H1 (cell line): ENCODE measurements at regions not wholly inside any gene's neighbourhood (a gene's known extent, or its start where the extent isn't known, plus 50 kb on each side); places are given as distances from the start of the nearest gene placed in this dataset.
A peak's percentile ranks its signal among the peaks of the same experiment; 100 is the strongest.

ENCODE experiments used
- CTCF ChIA-PET: fragments of 300-600 bp; sonication (Branson Sonifier 250); formaldehyde crosslinking; loops from one replicate; lab custom pipeline; 2021; ENCODE audit not compliant: partially characterized antibody; lab: Charles Lee
- POLR2A ChIA-PET: fragments of 300-600 bp; sonication (Branson Sonifier 250); formaldehyde crosslinking; loops from one replicate; lab custom pipeline; 2021; ENCODE audit warnings: inconsistent platforms; ENCODE audit not compliant: partially characterized antibody; lab: Charles Lee
- DNase-seq, 2 experiments: peaks; one replicate each; pipeline versions ENCODE4 v3.0.0 to v3.0.0-alpha.2; 2010 to 2022; ENCODE audit warnings: low spot score in 2 of 2, low read depth in 1 of 2, mixed read lengths in 1 of 2
- FAIRE-seq: peaks from 2 replicates; lab custom pipeline; 2011; peaks lifted over from hg19 to GRCh38; lab: Jason Lieb, UNC
- H2AFZ ChIP-seq: 2 replicates; pipeline ENCODE4 v1.8.1; 2012; ENCODE audit warnings: low read length, inconsistent platforms
- H2AK5ac ChIP-seq: 2 replicates; pipeline ENCODE4 v1.6.1; 2013; ENCODE audit warnings: low read depth, low read length
- H2BK120ac ChIP-seq: replicated peaks from 2 replicates; pipeline ENCODE3; 2013; ENCODE audit warnings: low read depth, low read length, inconsistent platforms
- H2BK12ac ChIP-seq: 2 replicates; pipeline ENCODE4 v1.6.1; 2013; ENCODE audit warnings: low read depth, low read length
- H2BK15ac ChIP-seq: 2 replicates; pipeline ENCODE4 v1.6.1; 2013; ENCODE audit warnings: low read length
- H2BK20ac ChIP-seq: 2 replicates; pipeline ENCODE4 v1.6.1; 2013; ENCODE audit warnings: low read length
- H2BK5ac ChIP-seq: 2 replicates; pipeline ENCODE4 v1.6.1; 2013; ENCODE audit warnings: low read depth, low read length
- H3K14ac ChIP-seq: 2 replicates; pipeline ENCODE4 v1.6.1; 2013; ENCODE audit warnings: inconsistent platforms; ENCODE audit not compliant: insufficient read length
- H3K18ac ChIP-seq: 2 replicates; pipeline ENCODE4 v1.6.1; 2013; ENCODE audit warnings: low read length; ENCODE audit errors: extremely low read depth
- H3K23ac ChIP-seq: 2 replicates; pipeline ENCODE4 v1.6.1; 2013; ENCODE audit warnings: inconsistent platforms; ENCODE audit not compliant: insufficient read length
- H3K23me2 ChIP-seq: 2 replicates; pipeline ENCODE4 v1.6.1; 2013; ENCODE audit warnings: low read depth, low read length
- H3K27ac ChIP-seq: 2 replicates; pipeline ENCODE4 v1.6.1; 2011; ENCODE audit warnings: low read depth, low read length, inconsistent platforms
- H3K27me3 ChIP-seq, 4 experiments: replicated peaks in 1 of 4; 1 replicate in 1 of 4; 2 replicates in 3 of 4; pipeline versions ENCODE4 v1.6.1 to v1.8.1; 2011 to 2013; ENCODE audit warnings: low read length in 3 of 4, mild to moderate bottlenecking in 3 of 4, inconsistent platforms in 2 of 4, mixed read lengths in 2 of 4, moderate library complexity in 1 of 4; ENCODE audit not compliant: control insufficient read depth in 3 of 4, insufficient read depth in 3 of 4; ENCODE audit errors: extremely low read depth in 1 of 4
- H3K36me3 ChIP-seq, 4 experiments: 2 replicates each; pipeline versions ENCODE4 v1.6.1 to v1.8.1; 2011 to 2013; ENCODE audit warnings: mild to moderate bottlenecking in 4 of 4, low read length in 3 of 4, moderate library complexity in 2 of 4, control low read depth in 1 of 4, inconsistent platforms in 1 of 4; ENCODE audit not compliant: insufficient read depth in 4 of 4, control insufficient read depth in 2 of 4
- H3K4ac ChIP-seq: replicated peaks from 2 replicates; pipeline ENCODE3; 2013; ENCODE audit warnings: low read length, low read depth, mixed read lengths, inconsistent platforms; ENCODE audit not compliant: insufficient read length
- H3K4me1 ChIP-seq, 4 experiments: replicated peaks in 1 of 4; 1 replicate in 1 of 4; 2 replicates in 3 of 4; pipeline versions ENCODE4 v1.6.1 to v1.8.1; 2011 to 2013; ENCODE audit warnings: low read length in 3 of 4, inconsistent platforms in 2 of 4, mixed read lengths in 1 of 4; ENCODE audit not compliant: insufficient read depth in 4 of 4, control insufficient read depth in 3 of 4
- H3K4me2 ChIP-seq, 2 experiments: 2 replicates each; pipeline versions ENCODE4 v1.6.1 to v1.8.1; 2011 to 2013; ENCODE audit warnings: low read depth in 2 of 2, low read length in 2 of 2, control low read depth in 1 of 2, inconsistent platforms in 1 of 2, mild to moderate bottlenecking in 1 of 2; ENCODE audit not compliant: insufficient read depth in 1 of 2
- H3K4me3 ChIP-seq, 4 experiments: fragments of 200-600, 300-600 bp in 1 of 4; sonication (generic), shearing (Covaris generic), sonication (Bioruptor Twin) in 1 of 4; 2 replicates each; pipeline versions ENCODE4 v1.5.1 to v1.8.1; 2011 to 2016; ENCODE audit warnings: low read length in 4 of 4, low read depth in 3 of 4, control low read depth in 2 of 4, inconsistent platforms in 2 of 4, mild to moderate bottlenecking in 2 of 4, mixed read lengths in 1 of 4, moderate library complexity in 1 of 4; ENCODE audit not compliant: insufficient read depth in 2 of 4; ENCODE audit errors: extremely low read depth in 1 of 4
- H3K56ac ChIP-seq: replicated peaks from 2 replicates; pipeline ENCODE3; 2013; ENCODE audit warnings: low read depth, mild to moderate bottlenecking, mixed read lengths, low read length, inconsistent platforms; ENCODE audit not compliant: insufficient read length
- H3K79me1 ChIP-seq: 2 replicates; pipeline ENCODE4 v1.6.1; 2013; ENCODE audit warnings: low read depth, low read length, control low read depth
- H3K79me2 ChIP-seq, 2 experiments: 2 replicates each; pipeline versions ENCODE4 v1.6.1 to v1.8.1; 2012 to 2013; ENCODE audit warnings: low read length in 2 of 2, mild to moderate bottlenecking in 2 of 2, inconsistent platforms in 1 of 2; ENCODE audit not compliant: insufficient read depth in 2 of 2, control insufficient read depth in 1 of 2
- H3K9ac ChIP-seq, 4 experiments: replicated peaks in 1 of 4; 1 replicate in 1 of 4; 2 replicates in 3 of 4; pipeline versions ENCODE4 v1.6.1 to v1.8.1; 2011 to 2013; ENCODE audit warnings: low read depth in 3 of 4, low read length in 3 of 4, control low read depth in 2 of 4, mild to moderate bottlenecking in 2 of 4, moderate library complexity in 2 of 4, inconsistent platforms in 1 of 4; ENCODE audit errors: extremely low read depth in 1 of 4
- H3K9me3 ChIP-seq, 2 experiments: 2 replicates each; pipeline versions ENCODE4 v1.6.1 to v1.8.1; 2012 to 2013; ENCODE audit warnings: mild to moderate bottlenecking in 2 of 2, moderate library complexity in 2 of 2, control low read depth in 1 of 2, inconsistent platforms in 1 of 2, low read depth in 1 of 2, low read length in 1 of 2, mixed read lengths in 1 of 2; ENCODE audit not compliant: insufficient read depth in 2 of 2
- H4K20me1 ChIP-seq, 2 experiments: replicated peaks in 1 of 2; 2 replicates each; pipeline versions ENCODE3 to v1.8.1; 2011 to 2013; ENCODE audit warnings: inconsistent platforms in 2 of 2, low read length in 2 of 2, mild to moderate bottlenecking in 1 of 2; ENCODE audit not compliant: insufficient read depth in 2 of 2, control insufficient read depth in 1 of 2
- H4K5ac ChIP-seq: 2 replicates; pipeline ENCODE4 v1.6.1; 2013; ENCODE audit warnings: low read length, low read depth, mixed read lengths, inconsistent platforms; ENCODE audit not compliant: insufficient read length
- H4K8ac ChIP-seq: 2 replicates; pipeline ENCODE4 v1.8.0; 2013; ENCODE audit warnings: mild to moderate bottlenecking, moderate library complexity, low read length, inconsistent platforms; ENCODE audit not compliant: insufficient read depth; ENCODE audit errors: extremely low read depth
- H4K91ac ChIP-seq: replicated peaks from 2 replicates; pipeline ENCODE3; 2013; ENCODE audit warnings: low read length, mixed read lengths, inconsistent platforms; ENCODE audit not compliant: insufficient read length
- ASH2L ChIP-seq: fragments of 200-600, 300-600 bp; sonication (generic); IDR thresholded peaks from one replicate; pipeline ENCODE4 v1.7.1; 2017; ENCODE audit warnings: low read length
- CBX5 ChIP-seq: fragments of 300-800, 300-1000 bp; sonication (generic); IDR thresholded peaks from 2 replicates; pipeline ENCODE4 v1.7.1; 2016; ENCODE audit warnings: antibody characterized with exemption, low read length, low read depth
- CTCF ChIP-seq, 3 experiments: IDR thresholded peaks; 1 replicate in 2 of 3; 2 replicates in 1 of 3; pipeline versions ENCODE4 v1.5.1 to v1.6.1; 2011; ENCODE audit warnings: low read length in 3 of 3, mild to moderate bottlenecking in 3 of 3, inconsistent platforms in 2 of 3, low read depth in 1 of 3, moderate library complexity in 1 of 3; ENCODE audit not compliant: insufficient read depth in 1 of 3; ENCODE audit errors: control extremely low read depth in 1 of 3
- EZH2 ChIP-seq: fragments of 200-600 bp; sonication (generic); IDR thresholded peaks from 2 replicates; pipeline ENCODE4 v1.7.1; 2012; ENCODE audit warnings: low read depth, mild to moderate bottlenecking, moderate library complexity, low read length, inconsistent platforms; ENCODE audit not compliant: severe bottlenecking
- FOSL1 ChIP-seq: IDR thresholded peaks from 2 replicates; pipeline ENCODE4 v1.6.1; 2011; ENCODE audit warnings: mild to moderate bottlenecking, low read depth, low read length, moderate library complexity; ENCODE audit not compliant: insufficient read depth
- GTF2F1 ChIP-seq: IDR thresholded peaks from 2 replicates; pipeline ENCODE4 v1.6.1; 2012; ENCODE audit warnings: low read depth, low read length, improper control_type of control experiment, borderline replicate concordance
- RNF2 ChIP-seq: fragments of 200-900, 300-1000 bp; sonication (generic); IDR thresholded peaks from 2 replicates; pipeline ENCODE4 v1.7.1; 2016; ENCODE audit warnings: borderline replicate concordance, low read depth, mild to moderate bottlenecking, antibody characterized with exemption, low read length; ENCODE audit not compliant: poor library complexity, severe bottlenecking; ENCODE audit errors: missing control alignments
- WGBS, 2 experiments: shearing (Covaris generic) in 1 of 2; methylation state at CpG; one replicate each; pipeline versions ENCODE4 v1.1.6 to v1.1.7; 2013 to 2015; ENCODE audit warnings: low lambda C conversion rate in 2 of 2, mixed read lengths in 2 of 2, inconsistent platforms in 1 of 2, low coverage in 1 of 2, missing lambda C conversion rate in 1 of 2; ENCODE audit not compliant: insufficient replicate concordance in 2 of 2, insufficient coverage in 1 of 2, insufficient read length in 1 of 2; ENCODE audit errors: extremely low coverage in 1 of 2, missing lambda C conversion rate in 1 of 2; 5-methylcytosine and 5-hydroxymethylcytosine counted together

- no peak overlapping the region for H3K23ac ChIP-seq
- no peaks in the 10 kb centered on the region for H3K79me2 ChIP-seq
- POLR2A ChIA-PET, result interaction anchor here (0.7 kb wide), 1 partner anchor 15 kb away, joined by 3 read pairs; no protein-coding TSS in a partner anchor
- H3K27me3 ChIP-seq, result no peaks in the 10 kb centered on the region
- no peak overlapping the region for H3K4ac ChIP-seq
- H2BK15ac ChIP-seq, result no peak overlapping the region
- no peak overlapping the region for H3K14ac ChIP-seq
- H3K79me1 ChIP-seq, result no peaks in the 10 kb centered on the region
- H2BK5ac ChIP-seq, result no peak overlapping the region
- WGBS, 2 experiments, result 95% methylated on average over 7 of the region's 7 CpGs; no CpG with 5 or more reads in 1 of the 2 experiments
- H3K4me2 ChIP-seq, result no peak overlapping the region
- peak overlapping the region; percentile 52; the same call in 1 of the 2 replicates for H2AFZ ChIP-seq
- no peak overlapping the region for H3K4me3 ChIP-seq
- no peaks in the 10 kb centered on the region; the same call in 1 of the 2 replicates for H3K23me2 ChIP-seq
- H3K9ac ChIP-seq, result no peak overlapping the region
- no peaks in the 10 kb centered on the region for H3K4me1 ChIP-seq
- peak overlapping the region; percentile 54; the same call in 1 of the 2 replicates for H3K18ac ChIP-seq
- H2AK5ac ChIP-seq, result no peak overlapping the region
- no peak overlapping the region for H2BK12ac ChIP-seq
- H4K91ac ChIP-seq, result no peak overlapping the region
- H4K20me1 ChIP-seq, result no peaks in the 10 kb centered on the region
- no peaks in the 10 kb centered on the region for H3K9me3 ChIP-seq
- CTCF ChIA-PET, result interaction anchor here (0.6 to 0.7 kb wide), 2 partner anchors 44 to 291 kb away, joined by 3 read pairs; no protein-coding TSS in a partner anchor
- H2BK120ac ChIP-seq, result no peak overlapping the region
- no peak overlapping the region for H2BK20ac ChIP-seq
- TF ChIP-seq EZH2, result no peak
- TF ChIP-seq RNF2, result no peak
- no peak for TF ChIP-seq ASH2L
- no peak for TF ChIP-seq CTCF (IDR thresholded peaks at IDR 0.05; ENCODE audit: control extremely low read depth in 1 of 3, insufficient read depth in 1 of 3, low read depth in 1 of 3, low read length in 3 of 3)
- TF ChIP-seq FOSL1, result no peak
- TF ChIP-seq GTF2F1, result no peak
- TF ChIP-seq CBX5, result no peak
- H3K27ac ChIP-seq, result no peak overlapping the region
- no peak overlapping the region for H3K56ac ChIP-seq
- DNase-seq (no peak), FAIRE-seq (no peak)
- H4K5ac ChIP-seq, result no peak overlapping the region
- H3K36me3 ChIP-seq, result no peaks in the 10 kb centered on the region; a peak in 1 of 8 replicates
- H4K8ac ChIP-seq, result no peak overlapping the region
Observed at GRCh38 chr2:160871953-160872352, 288.3 kb upstream of the TANK start.
